ENCODE measurements at regions not wholly inside any gene's neighbourhood (a gene's known extent, or its start where the extent isn't known, plus 50 kb on each side); places are given as distances from the start of the nearest gene placed in this dataset.

- TF ChIP-seq, protein P1, sequence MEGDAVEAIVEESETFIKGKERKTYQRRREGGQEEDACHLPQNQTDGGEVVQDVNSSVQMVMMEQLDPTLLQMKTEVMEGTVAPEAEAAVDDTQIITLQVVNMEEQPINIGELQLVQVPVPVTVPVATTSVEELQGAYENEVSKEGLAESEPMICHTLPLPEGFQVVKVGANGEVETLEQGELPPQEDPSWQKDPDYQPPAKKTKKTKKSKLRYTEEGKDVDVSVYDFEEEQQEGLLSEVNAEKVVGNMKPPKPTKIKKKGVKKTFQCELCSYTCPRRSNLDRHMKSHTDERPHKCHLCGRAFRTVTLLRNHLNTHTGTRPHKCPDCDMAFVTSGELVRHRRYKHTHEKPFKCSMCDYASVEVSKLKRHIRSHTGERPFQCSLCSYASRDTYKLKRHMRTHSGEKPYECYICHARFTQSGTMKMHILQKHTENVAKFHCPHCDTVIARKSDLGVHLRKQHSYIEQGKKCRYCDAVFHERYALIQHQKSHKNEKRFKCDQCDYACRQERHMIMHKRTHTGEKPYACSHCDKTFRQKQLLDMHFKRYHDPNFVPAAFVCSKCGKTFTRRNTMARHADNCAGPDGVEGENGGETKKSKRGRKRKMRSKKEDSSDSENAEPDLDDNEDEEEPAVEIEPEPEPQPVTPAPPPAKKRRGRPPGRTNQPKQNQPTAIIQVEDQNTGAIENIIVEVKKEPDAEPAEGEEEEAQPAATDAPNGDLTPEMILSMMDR (IDR thresholded peaks at IDR 0.05; ENCODE audit: poor library complexity), result no peak
- TF ChIP-seq EZH2 (IDR thresholded peaks at IDR 0.05; ENCODE audit: borderline replicate concordance), result no peak
Observed at GRCh38 chr14:104416383-104416782, 163.2 kb upstream of the C14orf180 start.
